WTC11 (cell line): ENCODE measurements at regions not wholly inside any gene's neighbourhood (a gene's known extent, or its start where the extent isn't known, plus 50 kb on each side); places are given as distances from the start of the nearest gene placed in this dataset.

ENCODE experiments used
- ARID4B ChIP-seq: sonication (generic); formaldehyde crosslinking; IDR thresholded peaks from 2 replicates; pipeline ENCODE4 v1.8.0; 2023; ENCODE audit warnings: missing genetic modification reagents, mild to moderate bottlenecking, borderline replicate concordance
- ETV6 ChIP-seq: sonication (generic); formaldehyde crosslinking; IDR thresholded peaks from 2 replicates; pipeline ENCODE4 v1.8.1; 2022; ENCODE audit warnings: mild to moderate bottlenecking, missing genetic modification reagents
- JUN ChIP-seq: sonication (generic); formaldehyde crosslinking; IDR thresholded peaks from 2 replicates; pipeline ENCODE4 v1.8.0; 2023; ENCODE audit warnings: mild to moderate bottlenecking, missing genetic modification reagents
- NFYB ChIP-seq: sonication (generic); formaldehyde crosslinking; conservative IDR thresholded peaks from 2 replicates; pipeline ENCODE4 v1.8.0; 2022; ENCODE audit warnings: low read depth, missing genetic modification reagents
- SMAD3 ChIP-seq: sonication (generic); formaldehyde crosslinking; IDR thresholded peaks from 2 replicates; pipeline ENCODE4 v1.8.0; 2022; ENCODE audit warnings: missing genetic modification reagents, mild to moderate bottlenecking, borderline replicate concordance
- SOX15 ChIP-seq: fragments of 250-450 bp; sonication (Bioruptor Pico); IDR thresholded peaks from 2 replicates; pipeline ENCODE4 v1.9.0; 2021; ENCODE audit warnings: mild to moderate bottlenecking
- SP1 ChIP-seq: sonication (generic); formaldehyde crosslinking; conservative IDR thresholded peaks from 2 replicates; pipeline ENCODE4 v1.8.1; 2022; ENCODE audit warnings: missing genetic modification reagents
- STAT6 ChIP-seq: sonication (generic); formaldehyde crosslinking; conservative IDR thresholded peaks from 2 replicates; pipeline ENCODE4 v1.8.1; 2023; ENCODE audit warnings: mild to moderate bottlenecking, low read depth, missing genetic modification reagents, moderate library complexity
- ZNF121 ChIP-seq: sonication (generic); formaldehyde crosslinking; IDR thresholded peaks from 2 replicates; pipeline ENCODE4 v1.8.0; 2023; ENCODE audit warnings: missing genetic modification reagents
- ZNF138 ChIP-seq: sonication (generic); formaldehyde crosslinking; conservative IDR thresholded peaks from 2 replicates; pipeline ENCODE4 v1.8.1; 2022; ENCODE audit warnings: mild to moderate bottlenecking, moderate library complexity, missing genetic modification reagents
- TF ChIP-seq, protein P1 (sequence below): fragments of 200-600 bp; IDR thresholded peaks from 2 replicates; pipeline ENCODE4 v1.8.0; 2022; ENCODE audit warnings: antibody characterized with exemption

GRCh38 chr1:103259982-103260381 is 151.7 kb upstream of the COL11A1 start:
- TF ChIP-seq, protein P1, sequence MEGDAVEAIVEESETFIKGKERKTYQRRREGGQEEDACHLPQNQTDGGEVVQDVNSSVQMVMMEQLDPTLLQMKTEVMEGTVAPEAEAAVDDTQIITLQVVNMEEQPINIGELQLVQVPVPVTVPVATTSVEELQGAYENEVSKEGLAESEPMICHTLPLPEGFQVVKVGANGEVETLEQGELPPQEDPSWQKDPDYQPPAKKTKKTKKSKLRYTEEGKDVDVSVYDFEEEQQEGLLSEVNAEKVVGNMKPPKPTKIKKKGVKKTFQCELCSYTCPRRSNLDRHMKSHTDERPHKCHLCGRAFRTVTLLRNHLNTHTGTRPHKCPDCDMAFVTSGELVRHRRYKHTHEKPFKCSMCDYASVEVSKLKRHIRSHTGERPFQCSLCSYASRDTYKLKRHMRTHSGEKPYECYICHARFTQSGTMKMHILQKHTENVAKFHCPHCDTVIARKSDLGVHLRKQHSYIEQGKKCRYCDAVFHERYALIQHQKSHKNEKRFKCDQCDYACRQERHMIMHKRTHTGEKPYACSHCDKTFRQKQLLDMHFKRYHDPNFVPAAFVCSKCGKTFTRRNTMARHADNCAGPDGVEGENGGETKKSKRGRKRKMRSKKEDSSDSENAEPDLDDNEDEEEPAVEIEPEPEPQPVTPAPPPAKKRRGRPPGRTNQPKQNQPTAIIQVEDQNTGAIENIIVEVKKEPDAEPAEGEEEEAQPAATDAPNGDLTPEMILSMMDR: no peak
- TF ChIP-seq SOX15 (no peak), SP1 (CRISPR knock-in tag) (no peak), ZNF138 (CRISPR knock-in tag) (no peak), NFYB (CRISPR knock-in tag) (no peak), STAT6 (CRISPR knock-in tag) (no peak), ZNF121 (CRISPR knock-in tag) (no peak), ETV6 (CRISPR knock-in tag) (no peak), SMAD3 (no peak), JUN (no peak), ARID4B (CRISPR knock-in tag) (no peak)
